Upper lobe of left lung (tissue), 4 donors: ENCODE measurements at regions not wholly inside any gene's neighbourhood (a gene's known extent, or its start where the extent isn't known, plus 50 kb on each side); places are given as distances from the start of the nearest gene placed in this dataset.

Experiments used
- CTCF ChIP-seq, 6 experiments: fragments of 450-650 bp in 4 of 6; fragments of 200-600 bp in 2 of 6; sonication (generic) in 2 of 6; IDR thresholded peaks; one replicate each; pipeline ENCODE4 v1.5.1; 2016 to 2019; ENCODE audit warnings: antibody characterized with exemption in 6 of 6
- POLR2A ChIP-seq, 4 donors: fragments of 450-650 bp; IDR thresholded peaks; one replicate each; pipeline ENCODE4 v1.5.1; 2016 to 2017; ENCODE audit warnings: antibody characterized with exemption in 4 of 4, mild to moderate bottlenecking in 2 of 4
- POLR2AphosphoS5 ChIP-seq, 2 donors: sonication (generic); formaldehyde crosslinking; IDR thresholded peaks; one replicate each; pipeline ENCODE4 v1.5.1; 2017; ENCODE audit warnings: antibody characterized with exemption in 2 of 2

- TF ChIP-seq POLR2A (IDR thresholded peaks at IDR 0.05) (no peak), CTCF (IDR thresholded peaks at IDR 0.05) (no peak), POLR2AphosphoS5 (IDR thresholded peaks at IDR 0.05) (no peak)
Measured at GRCh38 chr5:92371889-92372235, 988.7 kb upstream of the ARRDC3 start.
